ENCODE measurements at regions not wholly inside any gene's neighbourhood (a gene's known extent, or its start where the extent isn't known, plus 50 kb on each side); places are given as distances from the start of the nearest gene placed in this dataset.

DNA sequence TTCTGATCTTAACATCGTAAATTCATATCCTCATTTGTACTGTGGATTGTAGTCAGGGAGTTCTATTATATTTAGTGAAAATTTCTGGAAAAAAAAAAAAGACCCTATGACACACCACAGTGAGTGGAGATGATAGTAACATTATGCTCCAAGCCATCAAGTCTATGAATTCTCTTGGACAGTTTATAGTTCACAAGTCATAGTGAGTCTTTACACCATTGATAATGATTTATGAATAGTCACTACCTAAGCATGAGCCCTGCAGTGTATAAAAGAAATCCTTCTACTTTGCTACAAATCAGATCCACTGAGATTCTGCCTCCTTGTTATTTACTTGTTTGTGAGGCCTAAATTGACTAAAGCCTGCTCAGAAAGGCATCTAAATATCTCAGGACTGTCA is 772.2 kb upstream of the NOVA1 start:
- H3K4me1 ChIP-seq: no peaks in the 10 kb centered on the region
- no peaks in the 10 kb centered on the region for H3K9me3 ChIP-seq
- in situ Hi-C loops (cut with MboI; ENCODE audit: low pct_ligation_motif_present in 1 of 4, low pct_unique_long_range_greater_than_20kb in 1 of 4, low sequenced_read_pairs in 3 of 4): no loop called here
- intact Hi-C loops (cut with DNase I; ENCODE audit: low total_unique reads): no loop called here
- TF ChIP-seq POLR2AphosphoS5 (IDR thresholded peaks at IDR 0.05) (no peak), EP300 (IDR thresholded peaks at IDR 0.05; ENCODE audit: low read depth) (no peak), POLR2A (IDR thresholded peaks at IDR 0.05) (no peak)
- TF ChIP-seq, protein P1, sequence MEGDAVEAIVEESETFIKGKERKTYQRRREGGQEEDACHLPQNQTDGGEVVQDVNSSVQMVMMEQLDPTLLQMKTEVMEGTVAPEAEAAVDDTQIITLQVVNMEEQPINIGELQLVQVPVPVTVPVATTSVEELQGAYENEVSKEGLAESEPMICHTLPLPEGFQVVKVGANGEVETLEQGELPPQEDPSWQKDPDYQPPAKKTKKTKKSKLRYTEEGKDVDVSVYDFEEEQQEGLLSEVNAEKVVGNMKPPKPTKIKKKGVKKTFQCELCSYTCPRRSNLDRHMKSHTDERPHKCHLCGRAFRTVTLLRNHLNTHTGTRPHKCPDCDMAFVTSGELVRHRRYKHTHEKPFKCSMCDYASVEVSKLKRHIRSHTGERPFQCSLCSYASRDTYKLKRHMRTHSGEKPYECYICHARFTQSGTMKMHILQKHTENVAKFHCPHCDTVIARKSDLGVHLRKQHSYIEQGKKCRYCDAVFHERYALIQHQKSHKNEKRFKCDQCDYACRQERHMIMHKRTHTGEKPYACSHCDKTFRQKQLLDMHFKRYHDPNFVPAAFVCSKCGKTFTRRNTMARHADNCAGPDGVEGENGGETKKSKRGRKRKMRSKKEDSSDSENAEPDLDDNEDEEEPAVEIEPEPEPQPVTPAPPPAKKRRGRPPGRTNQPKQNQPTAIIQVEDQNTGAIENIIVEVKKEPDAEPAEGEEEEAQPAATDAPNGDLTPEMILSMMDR (IDR thresholded peaks at IDR 0.05): no peak
- H3K27ac ChIP-seq: no peak overlapping the region
- H3K4me3 ChIP-seq: no peak overlapping the region
- WGBS, 2 donors (ENCODE audit: low coverage in 1 of 2): 92 to 100% methylated on average over 1 of the region's 1 CpG
- DNase-seq: no peak
- no peaks in the 10 kb centered on the region for H3K36me3 ChIP-seq
- no peaks in the 10 kb centered on the region for H3K27me3 ChIP-seq

- no peaks in the 10 kb centered on the region for H3K9me3 ChIP-seq
- DNase-seq: no peak
- in situ Hi-C loops (cut with MboI; ENCODE audit: low pct_ligation_motif_present in 1 of 4, low pct_unique_long_range_greater_than_20kb in 1 of 4, low sequenced_read_pairs in 3 of 4) (no loop called here), intact Hi-C loops (cut with DNase I; ENCODE audit: low total_unique reads) (no loop called here)
- H3K4me1 ChIP-seq: no peaks in the 10 kb centered on the region
- no peaks in the 10 kb centered on the region for H3K36me3 ChIP-seq
- no peaks in the 10 kb centered on the region for H3K27me3 ChIP-seq
- H3K4me3 ChIP-seq: no peak overlapping the region
- no peak overlapping the region for H3K27ac ChIP-seq
- TF ChIP-seq EP300 (IDR thresholded peaks at IDR 0.05; ENCODE audit: low read depth): no peak
- TF ChIP-seq, protein P1 (IDR thresholded peaks at IDR 0.05): no peak
- no peak for TF ChIP-seq POLR2A (IDR thresholded peaks at IDR 0.05)
- TF ChIP-seq POLR2AphosphoS5 (IDR thresholded peaks at IDR 0.05): no peak
Observed at GRCh38 chr14:27370775-27371174, 772.9 kb upstream of the NOVA1 start.

- WGBS, 2 donors (ENCODE audit: low coverage in 1 of 2): 92 to 98% methylated on average over 4 of the region's 4 CpGs
- no peaks in the 10 kb centered on the region for H3K27me3 ChIP-seq
- no peak for DNase-seq
- no peak overlapping the region for H3K4me3 ChIP-seq
- H3K27ac ChIP-seq: no peak overlapping the region
- in situ Hi-C loops (cut with MboI; ENCODE audit: low pct_ligation_motif_present in 1 of 4, low pct_unique_long_range_greater_than_20kb in 1 of 4, low sequenced_read_pairs in 3 of 4) (no loop called here), intact Hi-C loops (cut with DNase I; ENCODE audit: low total_unique reads) (no loop called here)
- H3K9me3 ChIP-seq: no peaks in the 10 kb centered on the region
- no peaks in the 10 kb centered on the region for H3K36me3 ChIP-seq
- TF ChIP-seq POLR2A (IDR thresholded peaks at IDR 0.05): no peak
- TF ChIP-seq POLR2AphosphoS5 (IDR thresholded peaks at IDR 0.05): no peak
- no peak for TF ChIP-seq EP300 (IDR thresholded peaks at IDR 0.05; ENCODE audit: low read depth)
- TF ChIP-seq, protein P1 (IDR thresholded peaks at IDR 0.05): no peak
- H3K4me1 ChIP-seq: no peaks in the 10 kb centered on the region
Observed at GRCh38 chr14:27371209-27371608, 773.4 kb upstream of the NOVA1 start.

DNA sequence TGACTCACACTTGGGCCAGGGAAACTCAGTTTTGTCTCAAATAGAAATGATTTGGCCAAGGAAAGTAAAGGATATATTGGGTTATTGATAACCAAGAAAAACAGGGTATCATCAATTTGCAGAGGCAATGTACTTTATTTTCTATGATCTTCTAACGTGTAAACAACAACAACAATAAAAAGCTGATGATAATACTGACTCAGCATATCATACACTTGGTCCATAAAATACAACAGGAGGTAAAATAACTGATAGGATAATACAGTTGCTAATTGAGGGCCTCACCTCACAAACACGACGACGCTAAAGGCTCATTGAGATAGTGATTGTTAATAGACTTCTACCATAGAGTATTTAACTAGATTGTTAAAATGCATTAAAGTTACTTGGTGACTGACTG is 774.0 kb upstream of the NOVA1 start:
- DNase-seq: no peak
- 87 to 94% methylated on average over 4 of the region's 4 CpGs for WGBS, 2 donors (ENCODE audit: low coverage in 1 of 2)
- Histone ChIP-seq H3K27ac (no peak overlapping the region), H3K4me3 (no peak overlapping the region), H3K4me1 (no peaks in the 10 kb centered on the region), H3K9me3 (no peaks in the 10 kb centered on the region), H3K36me3 (no peaks in the 10 kb centered on the region), H3K27me3 (no peaks in the 10 kb centered on the region)
- intact Hi-C loops (cut with DNase I; ENCODE audit: low total_unique reads) (no loop called here), in situ Hi-C loops (cut with MboI; ENCODE audit: low pct_ligation_motif_present in 1 of 4, low pct_unique_long_range_greater_than_20kb in 1 of 4, low sequenced_read_pairs in 3 of 4) (no loop called here)
- no peak for TF ChIP-seq POLR2A (IDR thresholded peaks at IDR 0.05)
- no peak for TF ChIP-seq POLR2AphosphoS5 (IDR thresholded peaks at IDR 0.05)
- no peak for TF ChIP-seq EP300 (IDR thresholded peaks at IDR 0.05; ENCODE audit: low read depth)
- TF ChIP-seq, protein P1 (IDR thresholded peaks at IDR 0.05): no peak
